SK-N-SH (cell line): ENCODE measurements at regions not wholly inside any gene's neighbourhood (a gene's known extent, or its start where the extent isn't known, plus 50 kb on each side); places are given as distances from the start of the nearest gene placed in this dataset.

ENCODE experiments used
- CTCF ChIA-PET: fragments of 300-600, 350-600 bp; formaldehyde crosslinking; extraction: SDS; loops from one replicate; lab custom pipeline; 2021; lab: Yijun Ruan, JAX
- POLR2A ChIA-PET: fragments of 350-600 bp; sonication (Branson Sonifier 250); formaldehyde crosslinking; extraction: SDS; loops from one replicate; lab custom pipeline; 2020; ENCODE audit warnings: antibody characterized with exemption, inconsistent platforms; lab: Yijun Ruan, JAX
- DNase-seq: peaks from one replicate; pipeline ENCODE4 v3.0.0; 2012
- H2AFZ ChIP-seq: fragments of 200-600 bp; sonication (generic); 2 replicates; pipeline ENCODE4 v1.8.1; 2016; ENCODE audit warnings: antibody characterized with exemption, mild to moderate bottlenecking, low read depth
- H3F3A ChIP-seq: fragments of 200-600 bp; sonication (generic); replicated peaks from 2 replicates; pipeline ENCODE3; 2016; ENCODE audit warnings: antibody characterized with exemption, mild to moderate bottlenecking; ENCODE audit not compliant: insufficient read depth
- H3K27ac ChIP-seq, 2 experiments: fragments of 200-500 bp in 1 of 2; fragments of 200-600 bp in 1 of 2; sonication (Bioruptor generic) in 1 of 2; sonication (generic), shearing (Covaris generic) in 1 of 2; 2 replicates each; pipeline versions ENCODE4 v1.5.1 to v1.6.1; 2014 to 2016; ENCODE audit warnings: low read depth in 2 of 2, inconsistent platforms in 1 of 2, low read length in 1 of 2, mild to moderate bottlenecking in 1 of 2, mixed read lengths in 1 of 2
- H3K27me3 ChIP-seq: fragments of 200-600 bp; sonication (generic), shearing (Covaris generic); 2 replicates; pipeline ENCODE4 v1.6.1; 2016; ENCODE audit warnings: mixed run types; ENCODE audit not compliant: insufficient read depth
- H3K36me3 ChIP-seq, 2 experiments: fragments of 200-500 bp in 1 of 2; fragments of 200-600 bp in 1 of 2; sonication (Bioruptor generic) in 1 of 2; sonication (generic) in 1 of 2; replicated peaks in 1 of 2; 2 replicates each; pipeline versions ENCODE3 to v1.5.1; 2014 to 2016; ENCODE audit warnings: low read length in 1 of 2, mild to moderate bottlenecking in 1 of 2; ENCODE audit not compliant: insufficient read depth in 2 of 2, control insufficient read depth in 1 of 2
- H3K4me1 ChIP-seq, 2 experiments: fragments of 200-500 bp in 1 of 2; fragments of 200-600 bp in 1 of 2; sonication (Bioruptor generic) in 1 of 2; sonication (generic), shearing (Covaris generic) in 1 of 2; 2 replicates each; pipeline versions ENCODE4 v1.5.1 to v1.6.1; 2014 to 2016; ENCODE audit warnings: low read depth in 1 of 2, low read length in 1 of 2, mixed run types in 1 of 2; ENCODE audit not compliant: insufficient read depth in 2 of 2, control insufficient read depth in 1 of 2
- H3K4me2 ChIP-seq: fragments of 200-600 bp; sonication (generic), shearing (Covaris generic); 2 replicates; pipeline ENCODE4 v1.6.1; 2017; ENCODE audit warnings: mixed run types
- H3K4me3 ChIP-seq, 2 experiments: fragments of 200-500 bp in 1 of 2; fragments of 200-600 bp in 1 of 2; sonication (Bioruptor generic) in 1 of 2; sonication (generic), shearing (Covaris generic) in 1 of 2; 2 replicates each; pipeline versions ENCODE4 v1.5.1 to v1.8.1; 2014 to 2016; ENCODE audit warnings: low read depth in 2 of 2, inconsistent platforms in 1 of 2, low read length in 1 of 2, mild to moderate bottlenecking in 1 of 2, mixed read lengths in 1 of 2, moderate library complexity in 1 of 2
- H3K79me2 ChIP-seq: fragments of 200-600 bp; sonication (generic); 2 replicates; pipeline ENCODE4 v1.8.1; 2017; ENCODE audit warnings: mild to moderate bottlenecking; ENCODE audit not compliant: insufficient read depth
- H3K9ac ChIP-seq: fragments of 200-600 bp; sonication (generic); 2 replicates; pipeline ENCODE4 v1.6.1; 2017; ENCODE audit warnings: mixed run types
- H3K9me2 ChIP-seq: fragments of 200-600 bp; sonication (generic); 2 replicates; pipeline ENCODE4 v1.6.1; 2017; ENCODE audit warnings: mixed run types
- H3K9me3 ChIP-seq: fragments of 200-600 bp; sonication (generic); 2 replicates; pipeline ENCODE4 v1.6.1; 2017; ENCODE audit warnings: mixed run types, mild to moderate bottlenecking, moderate library complexity
- H4K20me1 ChIP-seq: fragments of 200-600 bp; sonication (generic); 2 replicates; pipeline ENCODE4 v1.6.1; 2017; ENCODE audit warnings: mild to moderate bottlenecking, mixed run types; ENCODE audit not compliant: insufficient read depth
- CHD2 ChIP-seq: fragments of 150-350 bp; IDR thresholded peaks from 2 replicates; pipeline ENCODE4 v1.6.1; 2018; ENCODE audit warnings: low read length; ENCODE audit not compliant: partially characterized antibody
- ELF1 ChIP-seq: IDR thresholded peaks from 2 replicates; pipeline ENCODE4 v1.4.0; 2012
- EP300 ChIP-seq, 2 experiments: IDR thresholded peaks; 2 replicates each; pipeline versions ENCODE4 v1.4.0 to v1.6.1; 2012; ENCODE audit warnings: borderline replicate concordance in 1 of 2, low read depth in 1 of 2, low read length in 1 of 2
- FOXJ3 ChIP-seq: sonication (generic); formaldehyde crosslinking; IDR thresholded peaks from 2 replicates; pipeline ENCODE4 v1.5.1; 2020; ENCODE audit warnings: mild to moderate bottlenecking, missing genetic modification reagents
- GABPA ChIP-seq: IDR thresholded peaks from 2 replicates; pipeline ENCODE4 v1.4.0; 2012; ENCODE audit warnings: low read depth, mild to moderate bottlenecking
- GATA2 ChIP-seq: sonication (generic); formaldehyde crosslinking; IDR thresholded peaks from 2 replicates; pipeline ENCODE4 v1.5.0; 2020; ENCODE audit warnings: mild to moderate bottlenecking, missing genetic modification reagents
- IRF3 ChIP-seq: fragments of 150-350 bp; IDR thresholded peaks from 2 replicates; pipeline ENCODE4 v1.6.1; 2016; ENCODE audit warnings: mild to moderate bottlenecking, low read depth, low read length
- JUND ChIP-seq: IDR thresholded peaks from 2 replicates; pipeline ENCODE4 v1.4.0; 2012
- MEF2A ChIP-seq: IDR thresholded peaks from 2 replicates; pipeline ENCODE4 v1.4.0; 2012; ENCODE audit warnings: low read depth, borderline replicate concordance
- NFIC ChIP-seq: IDR thresholded peaks from 2 replicates; pipeline ENCODE4 v1.4.0; 2012; ENCODE audit warnings: borderline replicate concordance
- RAD21 ChIP-seq: IDR thresholded peaks from 2 replicates; pipeline ENCODE4 v1.6.1; 2012; ENCODE audit warnings: mild to moderate bottlenecking, low read length
- RFX5 ChIP-seq: IDR thresholded peaks from 2 replicates; pipeline ENCODE4 v1.6.1; 2012; ENCODE audit warnings: mild to moderate bottlenecking, improper control_type of control experiment, low read length
- RXRA ChIP-seq: IDR thresholded peaks from 2 replicates; pipeline ENCODE4 v1.4.0; 2012; ENCODE audit warnings: low read depth, mild to moderate bottlenecking, borderline replicate concordance
- TEAD4 ChIP-seq: IDR thresholded peaks from 2 replicates; pipeline ENCODE4 v1.4.0; 2012; ENCODE audit warnings: mild to moderate bottlenecking, borderline replicate concordance; ENCODE audit not compliant: insufficient read depth
- USF1 ChIP-seq: IDR thresholded peaks from 2 replicates; pipeline ENCODE4 v1.4.0; 2012; ENCODE audit warnings: low read depth, borderline replicate concordance
- USF2 ChIP-seq: fragments of 150-350 bp; IDR thresholded peaks from 2 replicates; pipeline ENCODE4 v1.6.1; 2017; ENCODE audit warnings: antibody characterized with exemption, low read length, low read depth, borderline replicate concordance
- YY1 ChIP-seq: IDR thresholded peaks from 2 replicates; pipeline ENCODE4 v1.4.0; 2012; ENCODE audit warnings: low read depth, mild to moderate bottlenecking
- WGBS: methylation state at CpG from one replicate; pipeline ENCODE4 v1.1.6; 2017; ENCODE audit warnings: low lambda C conversion rate; 5-methylcytosine and 5-hydroxymethylcytosine counted together
- TF ChIP-seq, protein P1 (sequence below): IDR thresholded peaks from 2 replicates; pipeline ENCODE4 v1.4.0; 2012; ENCODE audit warnings: low read depth, borderline replicate concordance

DNA sequence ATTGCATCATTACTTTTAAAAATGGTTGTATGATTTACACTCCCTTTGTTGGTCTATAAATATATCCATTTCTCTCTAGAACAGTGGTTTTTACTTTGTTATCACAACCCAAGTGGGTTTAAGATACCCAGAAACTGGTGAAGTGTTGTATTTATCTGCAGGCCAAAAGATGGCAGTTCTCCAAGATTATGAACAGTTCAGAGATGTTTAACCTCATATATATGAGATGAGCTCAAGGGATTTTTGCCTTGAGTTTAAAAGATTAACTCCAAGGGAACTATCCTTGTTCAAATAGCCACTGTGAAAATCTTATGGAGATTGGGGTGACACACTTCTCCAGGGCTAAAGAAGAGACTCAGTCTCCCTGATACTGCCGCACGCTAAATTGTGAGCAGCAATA, 572.6 kb downstream of the TLE4 start (continued):
- TF ChIP-seq USF1 (no peak), RXRA (no peak), RAD21 (no peak), CHD2 (no peak), IRF3 (no peak), NFIC (no peak)

- H3K79me2 ChIP-seq = no peaks in the 10 kb centered on the region
- H3K9me2 ChIP-seq = no peaks in the 10 kb centered on the region
- POLR2A ChIA-PET = no interaction called here
- DNase-seq = no peak
- TF ChIP-seq, protein P1, sequence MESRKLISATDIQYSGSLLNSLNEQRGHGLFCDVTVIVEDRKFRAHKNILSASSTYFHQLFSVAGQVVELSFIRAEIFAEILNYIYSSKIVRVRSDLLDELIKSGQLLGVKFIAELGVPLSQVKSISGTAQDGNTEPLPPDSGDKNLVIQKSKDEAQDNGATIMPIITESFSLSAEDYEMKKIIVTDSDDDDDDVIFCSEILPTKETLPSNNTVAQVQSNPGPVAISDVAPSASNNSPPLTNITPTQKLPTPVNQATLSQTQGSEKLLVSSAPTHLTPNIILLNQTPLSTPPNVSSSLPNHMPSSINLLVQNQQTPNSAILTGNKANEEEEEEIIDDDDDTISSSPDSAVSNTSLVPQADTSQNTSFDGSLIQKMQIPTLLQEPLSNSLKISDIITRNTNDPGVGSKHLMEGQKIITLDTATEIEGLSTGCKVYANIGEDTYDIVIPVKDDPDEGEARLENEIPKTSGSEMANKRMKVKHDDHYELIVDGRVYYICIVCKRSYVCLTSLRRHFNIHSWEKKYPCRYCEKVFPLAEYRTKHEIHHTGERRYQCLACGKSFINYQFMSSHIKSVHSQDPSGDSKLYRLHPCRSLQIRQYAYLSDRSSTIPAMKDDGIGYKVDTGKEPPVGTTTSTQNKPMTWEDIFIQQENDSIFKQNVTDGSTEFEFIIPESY = no peak
- TF ChIP-seq RXRA = no peak
- TF ChIP-seq, all 33 proteins: peak for 0
- 40% methylated on average over 3 of the region's 3 CpGs for WGBS
- Histone ChIP-seq H3K4me1 (no peaks in the 10 kb centered on the region), H3K4me2 (no peak overlapping the region), H3K36me3 (no peaks in the 10 kb centered on the region), H3K9me3 (no peaks in the 10 kb centered on the region), H3F3A (no peaks in the 10 kb centered on the region), H3K27me3 (no peaks in the 10 kb centered on the region), H2AFZ (no peak overlapping the region), H3K4me3 (no peak overlapping the region), H3K27ac (no peak overlapping the region), H4K20me1 (no peaks in the 10 kb centered on the region), H3K9ac (no peak overlapping the region)
- CTCF ChIA-PET = no interaction called here
Measured at GRCh38 chr9:80143899-80144298, 572.1 kb downstream of the TLE4 start.

GRCh38 chr9:80134487-80134886, 562.7 kb downstream of the TLE4 start:
- H3F3A ChIP-seq = no peaks in the 10 kb centered on the region
- CTCF ChIA-PET = no interaction called here
- no peaks in the 10 kb centered on the region for H3K9me3 ChIP-seq
- no peak overlapping the region for H3K4me3 ChIP-seq
- H3K79me2 ChIP-seq = no peaks in the 10 kb centered on the region
- H3K9ac ChIP-seq = no peak overlapping the region
- no peak for DNase-seq
- H2AFZ ChIP-seq = no peak overlapping the region
- WGBS = 18% methylated on average over 2 of the region's 2 CpGs
- no peaks in the 10 kb centered on the region for H3K9me2 ChIP-seq
- no peak for TF ChIP-seq FOXJ3
- no peak for TF ChIP-seq MEF2A
- no peak for TF ChIP-seq GABPA
- no peak for TF ChIP-seq EP300 (IDR thresholded peaks at IDR 0.05; ENCODE audit: borderline replicate concordance in 1 of 2, low read depth in 1 of 2, low read length in 1 of 2)
- TF ChIP-seq JUND = no peak
- TF ChIP-seq USF2 = no peak
- no peak for TF ChIP-seq TEAD4
- TF ChIP-seq IRF3 = no peak
- no peak for TF ChIP-seq ELF1
- no peak for TF ChIP-seq YY1
- no peak for TF ChIP-seq GATA2 (CRISPR knock-in tag)
- TF ChIP-seq RFX5 = no peak
- TF ChIP-seq, all 33 proteins: peak for 0
- no peaks in the 10 kb centered on the region for H3K4me1 ChIP-seq
- no peaks in the 10 kb centered on the region for H3K27me3 ChIP-seq
- H4K20me1 ChIP-seq = no peaks in the 10 kb centered on the region
- POLR2A ChIA-PET = no interaction called here
- no peaks in the 10 kb centered on the region for H3K36me3 ChIP-seq
- no peak overlapping the region for H3K4me2 ChIP-seq
- no peak overlapping the region for H3K27ac ChIP-seq
